Progenitor cell of endocrine pancreas (in vitro differentiated cells): ENCODE measurements at regions not wholly inside any gene's neighbourhood (a gene's known extent, or its start where the extent isn't known, plus 50 kb on each side); places are given as distances from the start of the nearest gene placed in this dataset.

ENCODE experiments used
- DNase-seq: peaks from one replicate; pipeline ENCODE4 v3.0.0; 2021; ENCODE audit warnings: low spot score; ENCODE audit not compliant: unreplicated experiment
- H3K27ac Mint-ChIP-seq: 2 replicates; pipeline ENCODE4 v1.8.0; 2021; ENCODE audit warnings: mild to moderate bottlenecking, moderate library complexity, mixed read lengths
- H3K27me3 Mint-ChIP-seq: 2 replicates; pipeline ENCODE4 v1.8.0; 2021; ENCODE audit warnings: mixed read lengths
- H3K36me3 Mint-ChIP-seq: 2 replicates; pipeline ENCODE4 v1.8.0; 2022; ENCODE audit warnings: mixed read lengths; ENCODE audit not compliant: insufficient read depth
- H3K4me1 Mint-ChIP-seq: 2 replicates; pipeline ENCODE4 v1.8.0; 2021; ENCODE audit warnings: low read depth, mixed read lengths
- H3K4me3 Mint-ChIP-seq: 2 replicates; pipeline ENCODE4 v1.8.0; 2021; ENCODE audit warnings: low read depth, mild to moderate bottlenecking, moderate library complexity, mixed read lengths
- H3K9me3 Mint-ChIP-seq: 2 replicates; pipeline ENCODE4 v1.8.0; 2021; ENCODE audit warnings: low read depth, mixed read lengths
- TF ChIP-seq, protein P1 (sequence below): fragments of 200-600 bp; sonication (generic); IDR thresholded peaks from one replicate; pipeline ENCODE4 v1.5.0; 2021; ENCODE audit warnings: antibody characterized with exemption, mild to moderate bottlenecking; ENCODE audit not compliant: unreplicated experiment

DNA sequence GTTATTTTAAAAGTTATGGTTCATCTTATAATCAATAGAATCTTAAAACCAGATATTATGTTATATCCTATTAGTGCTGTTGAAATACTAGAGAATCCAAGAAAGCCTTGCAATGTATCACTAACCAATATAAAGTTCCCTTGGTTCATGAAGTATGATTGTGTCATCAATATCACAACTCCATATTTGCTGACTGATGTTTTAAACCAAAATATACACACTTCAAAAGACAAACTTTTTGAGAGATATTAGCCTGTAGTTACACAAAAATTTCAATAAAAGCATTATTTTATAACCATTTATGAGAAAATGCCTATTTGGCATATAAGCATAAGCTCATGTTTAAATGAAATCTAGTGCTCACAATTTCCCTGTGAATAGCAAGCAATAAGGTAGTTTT lies 198.6 kb downstream of the CENPC start:
- TF ChIP-seq, protein P1, sequence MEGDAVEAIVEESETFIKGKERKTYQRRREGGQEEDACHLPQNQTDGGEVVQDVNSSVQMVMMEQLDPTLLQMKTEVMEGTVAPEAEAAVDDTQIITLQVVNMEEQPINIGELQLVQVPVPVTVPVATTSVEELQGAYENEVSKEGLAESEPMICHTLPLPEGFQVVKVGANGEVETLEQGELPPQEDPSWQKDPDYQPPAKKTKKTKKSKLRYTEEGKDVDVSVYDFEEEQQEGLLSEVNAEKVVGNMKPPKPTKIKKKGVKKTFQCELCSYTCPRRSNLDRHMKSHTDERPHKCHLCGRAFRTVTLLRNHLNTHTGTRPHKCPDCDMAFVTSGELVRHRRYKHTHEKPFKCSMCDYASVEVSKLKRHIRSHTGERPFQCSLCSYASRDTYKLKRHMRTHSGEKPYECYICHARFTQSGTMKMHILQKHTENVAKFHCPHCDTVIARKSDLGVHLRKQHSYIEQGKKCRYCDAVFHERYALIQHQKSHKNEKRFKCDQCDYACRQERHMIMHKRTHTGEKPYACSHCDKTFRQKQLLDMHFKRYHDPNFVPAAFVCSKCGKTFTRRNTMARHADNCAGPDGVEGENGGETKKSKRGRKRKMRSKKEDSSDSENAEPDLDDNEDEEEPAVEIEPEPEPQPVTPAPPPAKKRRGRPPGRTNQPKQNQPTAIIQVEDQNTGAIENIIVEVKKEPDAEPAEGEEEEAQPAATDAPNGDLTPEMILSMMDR, result no peak
- no peak for DNase-seq
- peaks cover 22% of the 10 kb centered on the region for H3K4me1 Mint-ChIP-seq
- no peak overlapping the region for H3K4me3 Mint-ChIP-seq
- H3K27me3 Mint-ChIP-seq, result peaks cover 2% of the 10 kb centered on the region
- H3K9me3 Mint-ChIP-seq, result no peaks in the 10 kb centered on the region
- no peak overlapping the region for H3K27ac Mint-ChIP-seq
- H3K36me3 Mint-ChIP-seq, result no peaks in the 10 kb centered on the region

DNA sequence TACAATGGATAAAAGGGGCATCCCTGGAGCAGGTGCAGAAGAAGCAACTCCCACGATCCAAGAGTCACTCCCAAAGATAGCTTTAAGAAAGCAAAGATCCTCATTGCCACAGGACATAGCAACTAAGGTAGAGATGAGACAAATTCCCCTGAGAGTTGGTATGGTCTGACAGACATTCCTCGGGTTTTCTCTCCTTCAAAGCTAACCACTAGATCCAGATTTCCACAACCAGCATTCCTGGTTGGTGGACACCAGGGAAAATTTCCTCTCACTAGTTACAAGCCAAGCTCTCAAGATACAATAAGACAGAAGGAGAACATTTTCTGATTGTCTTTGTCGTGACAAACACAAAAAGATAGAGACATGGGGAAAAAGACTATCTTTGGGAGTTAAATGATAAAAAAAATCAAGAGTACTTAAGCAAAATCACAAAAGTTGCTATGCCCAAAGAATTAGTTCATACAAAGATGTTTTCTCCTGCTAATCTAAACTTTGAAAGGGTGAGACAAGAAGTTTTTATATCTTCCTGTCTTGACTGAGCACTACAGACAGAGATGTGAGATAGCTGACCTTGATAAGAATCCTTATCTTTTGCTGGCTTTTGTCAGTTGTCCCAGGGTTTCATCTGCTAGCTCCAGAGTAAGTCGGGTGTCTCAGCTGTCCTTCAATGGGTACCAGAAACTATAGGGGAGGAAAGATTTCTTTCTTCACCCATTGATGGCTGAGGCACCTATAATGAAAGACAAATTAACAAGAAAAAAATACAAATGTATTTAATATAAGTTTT lies 200.5 kb downstream of the CENPC start:
- Mint-ChIP-seq H3K9me3 (no peaks in the 10 kb centered on the region), H3K36me3 (no peaks in the 10 kb centered on the region), H3K4me1 (peaks cover 24% of the 10 kb centered on the region), H3K4me3 (no peak overlapping the region), H3K27me3 (peaks cover 6% of the 10 kb centered on the region), H3K27ac (no peak overlapping the region)
- no peak for DNase-seq
- TF ChIP-seq, protein P1, result no peak

DNA sequence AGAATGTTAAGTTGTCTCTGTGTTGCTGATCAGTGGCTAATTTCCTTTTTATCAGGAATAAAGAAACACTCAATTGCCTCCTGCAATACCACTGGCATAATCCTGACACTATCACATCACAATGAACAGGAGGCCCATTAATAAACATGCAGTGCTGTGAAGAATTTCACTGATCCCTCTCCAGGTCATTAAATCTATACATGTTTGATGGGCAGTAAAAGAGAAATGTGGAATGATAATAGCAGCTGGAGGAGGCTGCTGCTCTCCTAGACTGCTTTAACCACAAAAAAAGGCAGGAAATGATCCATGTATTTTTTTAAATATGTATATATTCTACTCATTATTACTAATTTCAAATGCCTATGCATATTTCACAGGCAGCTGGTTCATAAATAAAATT lies 202.1 kb downstream of the CENPC start:
- H3K4me3 Mint-ChIP-seq, result no peak overlapping the region
- peaks cover 6% of the 10 kb centered on the region for H3K27me3 Mint-ChIP-seq
- no peak overlapping the region for H3K27ac Mint-ChIP-seq
- H3K9me3 Mint-ChIP-seq, result no peaks in the 10 kb centered on the region
- H3K36me3 Mint-ChIP-seq, result no peaks in the 10 kb centered on the region
- DNase-seq, result no peak
- TF ChIP-seq, protein P1, result no peak
- peaks cover 24% of the 10 kb centered on the region for H3K4me1 Mint-ChIP-seq

DNA sequence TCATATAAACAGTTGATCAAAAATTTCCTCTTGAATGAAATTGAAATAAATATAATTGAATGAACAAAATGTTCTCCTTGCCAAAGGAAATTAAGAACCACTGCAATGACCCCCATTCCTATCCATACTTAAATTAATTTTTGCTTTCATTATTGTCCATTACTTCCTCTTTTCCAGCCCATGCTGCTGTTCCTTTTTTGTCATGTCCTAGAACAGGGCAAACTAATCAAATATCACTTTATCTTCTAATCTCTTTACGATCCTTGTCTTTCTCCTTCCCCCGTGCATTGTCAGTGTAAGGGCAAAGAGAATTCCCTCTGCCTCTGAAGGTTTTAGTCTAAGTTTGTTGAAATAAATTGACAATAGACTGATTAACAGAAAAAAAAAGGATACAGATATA lies 203.0 kb downstream of the CENPC start:
- Mint-ChIP-seq H3K9me3 (no peaks in the 10 kb centered on the region), H3K36me3 (no peaks in the 10 kb centered on the region), H3K27ac (no peak overlapping the region), H3K27me3 (peaks cover 6% of the 10 kb centered on the region), H3K4me3 (no peak overlapping the region), H3K4me1 (peaks cover 24% of the 10 kb centered on the region)
- DNase-seq, result no peak
- TF ChIP-seq, protein P1, result no peak

DNA sequence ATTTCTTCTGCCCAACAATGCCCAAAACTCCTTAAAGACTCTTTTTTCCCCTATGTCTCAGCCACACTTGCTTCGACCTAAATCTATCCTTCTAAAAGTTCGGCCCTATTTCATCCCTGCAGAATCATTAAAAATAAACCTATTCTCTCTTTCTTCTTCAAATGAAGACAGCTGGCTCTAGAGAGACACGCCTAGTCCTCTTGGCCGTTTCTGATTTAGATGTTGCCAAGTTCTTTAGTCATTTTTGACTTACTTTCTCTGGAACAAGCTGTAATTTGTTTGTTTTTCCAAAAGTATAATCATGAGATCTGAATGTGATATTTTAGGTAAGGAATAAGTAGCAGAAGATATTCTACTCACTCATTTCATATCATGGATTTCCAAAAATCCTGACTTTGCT lies 211.6 kb downstream of the CENPC start:
- no peaks in the 10 kb centered on the region for H3K27me3 Mint-ChIP-seq
- no peak for DNase-seq
- H3K4me1 Mint-ChIP-seq, result no peaks in the 10 kb centered on the region
- H3K27ac Mint-ChIP-seq, result no peak overlapping the region
- H3K9me3 Mint-ChIP-seq, result peaks cover 5% of the 10 kb centered on the region
- H3K4me3 Mint-ChIP-seq, result no peak overlapping the region
- no peaks in the 10 kb centered on the region for H3K36me3 Mint-ChIP-seq
- TF ChIP-seq, protein P1, result no peak
